Thymus (tissue), 11 donors: ENCODE measurements at regions not wholly inside any gene's neighbourhood (a gene's known extent, or its start where the extent isn't known, plus 50 kb on each side); places are given as distances from the start of the nearest gene placed in this dataset.
"Not testable (repeated sequence)": the region's sequence is repeated elsewhere in the genome, so short reads cannot be mapped to it uniquely, and the experiment has no call there.

Source experiments
- DNase-seq, 9 donors: peaks; one replicate each; pipeline ENCODE4 v3.0.0-alpha.2; 2013; ENCODE audit warnings: low spot score in 9 of 9, low read depth in 6 of 9, missing footprints in 1 of 9
- H3K27ac ChIP-seq, 2 donors: one replicate each; pipeline ENCODE4 v1.5.1; 2013; ENCODE audit warnings: control low read depth in 1 of 2, low read depth in 1 of 2, low read length in 1 of 2, mild to moderate bottlenecking in 1 of 2, moderate library complexity in 1 of 2
- H3K27me3 ChIP-seq, 2 donors: one replicate each; pipeline ENCODE4 v1.5.1; 2013; ENCODE audit warnings: low read length in 1 of 2; ENCODE audit not compliant: control insufficient read depth in 2 of 2, insufficient read depth in 1 of 2
- H3K36me3 ChIP-seq, 2 donors: one replicate each; pipeline ENCODE4 v1.5.1; 2013; ENCODE audit warnings: low read length in 1 of 2, mild to moderate bottlenecking in 1 of 2, moderate library complexity in 1 of 2; ENCODE audit not compliant: control insufficient read depth in 2 of 2, insufficient read depth in 2 of 2
- H3K4me1 ChIP-seq, 2 donors: one replicate each; pipeline ENCODE4 v1.5.1; 2013; ENCODE audit warnings: low read length in 2 of 2; ENCODE audit not compliant: control insufficient read depth in 2 of 2, insufficient read depth in 2 of 2
- H3K4me3 ChIP-seq, 2 donors: one replicate each; pipeline ENCODE4 v1.5.1; 2013; ENCODE audit warnings: low read length in 2 of 2, control low read depth in 1 of 2, mild to moderate bottlenecking in 1 of 2
- H3K9me3 ChIP-seq, 2 donors: one replicate each; pipeline ENCODE4 v1.5.1; 2013; ENCODE audit warnings: low read length in 1 of 2, mild to moderate bottlenecking in 1 of 2; ENCODE audit not compliant: control insufficient read depth in 2 of 2, insufficient read depth in 1 of 2
- WGBS: extraction: QIAGEN DNeasy Blood & Tissue Kit; methylation state at CpG from one replicate; pipeline ENCODE4 v1.1.7; 2013; 5-methylcytosine and 5-hydroxymethylcytosine counted together
- donor health status: healthy.

DNA sequence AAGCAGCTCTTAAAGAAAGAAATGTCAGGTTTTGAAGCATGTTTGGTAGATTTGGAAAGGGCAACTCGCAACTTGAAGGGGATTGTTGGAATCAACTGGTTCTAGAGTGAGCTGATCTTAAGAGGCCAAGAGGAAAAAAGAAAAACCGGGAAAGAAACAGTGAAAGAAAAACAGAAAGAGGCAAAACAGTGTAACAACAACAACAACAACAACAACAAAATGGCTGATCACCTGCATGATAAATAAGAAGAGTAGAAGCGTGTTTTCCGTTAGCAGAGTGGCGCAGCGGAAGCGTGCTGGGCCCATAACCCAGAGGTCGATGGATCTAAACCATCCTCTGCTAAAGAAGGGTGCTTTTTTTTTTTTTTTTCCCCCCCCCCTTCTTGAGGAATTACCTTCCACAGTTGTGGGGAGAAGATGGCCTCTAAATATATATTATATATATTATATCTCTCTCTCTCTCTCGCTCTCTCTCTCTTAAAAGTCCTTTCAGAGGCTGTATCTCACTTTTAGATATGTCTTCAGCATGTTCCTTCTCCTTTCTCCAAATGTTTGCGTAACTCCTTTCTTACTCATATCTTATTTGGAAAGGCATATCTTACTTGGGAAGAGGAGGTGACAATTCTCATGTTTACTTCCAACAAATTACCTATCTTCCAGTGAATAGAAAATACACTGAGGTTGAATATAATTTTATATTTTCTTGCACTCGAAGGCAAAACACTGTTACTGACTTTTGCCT lies 134.4 kb downstream of the OR2B2 start:
- 94% methylated on average over 11 of the region's 11 CpGs for WGBS
- no peaks in the 10 kb centered on the region for H3K9me3 ChIP-seq
- H3K36me3 ChIP-seq, result no peaks in the 10 kb centered on the region
- peaks cover 0 to 2% of the 10 kb centered on the region in 2 donors for H3K4me1 ChIP-seq
- H3K27ac ChIP-seq, result no peak overlapping the region
- H3K27me3 ChIP-seq, result peaks cover 0 to 12% of the 10 kb centered on the region in 2 donors
- DNase-seq, result no peak
- H3K4me3 ChIP-seq, result no peak overlapping the region

DNA sequence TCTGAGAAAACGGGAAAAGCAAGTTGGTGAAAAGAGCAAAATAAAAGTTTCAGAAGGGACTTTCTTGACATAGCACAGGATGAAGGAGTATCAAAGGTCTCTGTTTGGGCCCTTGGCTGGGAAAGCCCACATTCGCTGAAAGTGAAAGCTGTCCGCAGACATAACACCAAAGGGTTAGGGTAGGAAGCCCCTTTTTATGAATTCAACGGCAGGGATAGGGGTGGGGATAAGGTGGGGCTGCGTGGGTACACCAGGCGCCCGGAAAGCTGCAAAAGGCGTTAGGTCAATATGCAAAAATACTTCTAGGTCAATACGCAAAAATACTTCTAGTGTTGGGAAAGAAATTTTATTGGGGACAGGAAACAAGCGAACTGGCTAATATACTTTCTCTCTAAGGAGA lies 135.1 kb downstream of the OR2B2 start:
- Histone ChIP-seq H3K4me1 (peaks cover 0 to 7% of the 10 kb centered on the region in 2 donors), H3K27me3 (peaks cover 0 to 15% of the 10 kb centered on the region in 2 donors), H3K27ac (no peak overlapping the region), H3K9me3 (no peaks in the 10 kb centered on the region), H3K4me3 (no peak overlapping the region), H3K36me3 (no peaks in the 10 kb centered on the region)
- DNase-seq, result no peak
- 95% methylated on average over 10 of the region's 10 CpGs for WGBS

DNA sequence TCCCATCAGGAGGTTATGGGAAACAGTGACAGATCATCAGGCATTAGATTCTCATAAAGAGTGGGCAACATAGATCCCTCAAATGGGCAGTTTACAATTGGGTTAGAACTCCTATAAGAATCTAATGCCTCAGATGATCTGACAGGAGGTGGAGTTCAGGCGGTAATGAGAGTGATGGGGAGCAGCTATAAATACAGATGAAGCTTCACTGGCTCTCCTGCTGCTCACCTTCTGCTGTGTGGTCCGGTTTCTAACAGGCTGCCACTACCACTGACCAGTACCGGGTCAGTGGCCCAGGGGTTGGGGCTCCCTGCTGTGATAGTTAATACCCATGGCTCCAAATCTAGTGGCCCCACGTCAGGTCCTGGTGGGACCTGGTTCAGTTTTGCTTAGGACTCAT lies 135.7 kb downstream of the OR2B2 start:
- no peak for DNase-seq
- no peak overlapping the region for H3K27ac ChIP-seq

DNA sequence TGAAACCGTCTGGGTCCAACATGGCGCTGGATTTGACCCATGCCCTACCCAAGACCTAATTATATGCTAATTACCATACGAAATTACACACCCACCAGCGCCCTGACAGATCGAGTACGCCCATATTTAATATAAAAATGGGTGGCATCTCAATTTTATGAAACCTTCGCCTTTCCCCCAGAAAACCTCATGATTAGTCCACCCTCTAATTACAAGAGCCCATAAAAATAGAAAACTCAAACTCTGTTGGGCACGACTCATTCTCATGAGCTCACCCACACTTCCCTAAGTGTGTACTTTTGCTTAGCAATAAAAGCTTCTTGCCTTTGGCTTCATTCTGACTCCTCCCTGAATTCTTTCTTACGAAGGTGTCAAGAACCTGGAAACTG lies 136.4 kb downstream of the OR2B2 start:
- no peak overlapping the region for H3K27ac ChIP-seq
- H3K27me3 ChIP-seq, result peaks cover 0 to 23% of the 10 kb centered on the region in 2 donors
- peaks cover 0 to 11% of the 10 kb centered on the region in 2 donors for H3K4me1 ChIP-seq
- no peak for DNase-seq
- WGBS, result 95% methylated on average over 9 of the region's 9 CpGs
- H3K4me3 ChIP-seq, result no peak overlapping the region
- H3K36me3 ChIP-seq, result no peaks in the 10 kb centered on the region
- no peaks in the 10 kb centered on the region for H3K9me3 ChIP-seq

More for the DNA sequence above, 135.7 kb downstream of the OR2B2 start:
- Histone ChIP-seq H3K4me3 (no peak overlapping the region), H3K36me3 (no peaks in the 10 kb centered on the region), H3K4me1 (peaks cover 0 to 11% of the 10 kb centered on the region in 2 donors), H3K9me3 (no peaks in the 10 kb centered on the region), H3K27me3 (peaks cover 0 to 17% of the 10 kb centered on the region in 2 donors)
- 97% methylated on average over 4 of the region's 4 CpGs for WGBS

DNA sequence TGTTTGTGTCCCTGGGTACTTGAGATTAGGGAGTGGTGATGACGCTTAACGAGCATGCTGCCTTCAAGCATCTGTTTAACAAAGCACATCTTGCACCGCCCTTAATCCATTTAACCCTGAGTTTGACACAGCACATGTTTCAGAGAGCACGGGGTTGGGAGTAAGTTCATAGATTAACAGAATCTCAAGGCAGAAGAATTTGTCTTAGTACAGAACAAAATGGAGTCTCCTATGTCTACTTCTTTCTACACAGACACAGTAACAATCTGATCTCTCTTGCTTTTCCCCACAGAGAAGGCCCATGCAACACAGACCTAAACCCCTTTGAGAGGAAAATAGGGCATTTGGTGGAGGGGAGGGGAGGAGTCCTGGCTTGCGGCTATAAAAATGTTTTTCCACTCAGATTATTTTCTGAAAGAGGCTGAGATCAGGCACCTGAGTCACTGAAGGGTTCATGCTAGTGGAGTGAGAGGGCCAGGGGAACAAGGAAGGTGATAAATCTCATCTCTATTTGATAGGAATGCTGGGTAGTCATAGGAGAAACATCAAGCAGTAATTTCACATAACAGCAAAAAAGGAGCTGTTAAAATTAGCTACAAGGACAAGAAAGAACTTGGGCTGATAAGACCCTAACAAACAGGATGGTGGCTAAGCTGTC lies 136.9 kb downstream of the OR2B2 start:
- WGBS, result 94% methylated on average over 5 of the region's 5 CpGs
- not testable (repeated sequence) for DNase-seq, H3K27ac ChIP-seq, H3K36me3 ChIP-seq, H3K9me3 ChIP-seq, H3K4me3 ChIP-seq
- Histone ChIP-seq H3K4me1 (peaks cover 0 to 11% of the 10 kb centered on the region in 2 donors), H3K27me3 (peaks cover 0 to 27% of the 10 kb centered on the region in 2 donors)

DNA sequence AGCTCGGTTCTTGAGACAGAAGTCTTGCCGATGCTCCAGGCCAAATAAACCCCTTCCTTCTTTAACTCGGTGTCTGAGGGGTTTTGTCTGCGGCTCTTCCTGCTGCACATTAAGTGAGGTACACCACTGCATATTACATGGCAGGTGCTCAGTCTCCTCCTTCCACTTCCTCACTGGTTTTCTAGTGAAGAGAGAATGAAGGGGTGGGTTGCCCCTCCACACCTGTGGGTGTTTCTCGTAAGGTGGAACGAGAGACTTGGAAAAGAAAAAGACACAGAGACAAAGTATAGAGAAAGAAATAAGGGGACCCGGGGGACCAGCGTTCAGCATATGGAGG lies 138.0 kb downstream of the OR2B2 start:
- H3K27me3 ChIP-seq, result peaks cover 0 to 31% of the 10 kb centered on the region in 2 donors
- H3K9me3 ChIP-seq, H3K36me3 ChIP-seq, H3K4me3 ChIP-seq, DNase-seq, H3K27ac ChIP-seq: not testable (repeated sequence)
- H3K4me1 ChIP-seq, result peaks cover 0 to 11% of the 10 kb centered on the region in 2 donors
- WGBS, result 73% methylated on average over 8 of the region's 8 CpGs

DNA sequence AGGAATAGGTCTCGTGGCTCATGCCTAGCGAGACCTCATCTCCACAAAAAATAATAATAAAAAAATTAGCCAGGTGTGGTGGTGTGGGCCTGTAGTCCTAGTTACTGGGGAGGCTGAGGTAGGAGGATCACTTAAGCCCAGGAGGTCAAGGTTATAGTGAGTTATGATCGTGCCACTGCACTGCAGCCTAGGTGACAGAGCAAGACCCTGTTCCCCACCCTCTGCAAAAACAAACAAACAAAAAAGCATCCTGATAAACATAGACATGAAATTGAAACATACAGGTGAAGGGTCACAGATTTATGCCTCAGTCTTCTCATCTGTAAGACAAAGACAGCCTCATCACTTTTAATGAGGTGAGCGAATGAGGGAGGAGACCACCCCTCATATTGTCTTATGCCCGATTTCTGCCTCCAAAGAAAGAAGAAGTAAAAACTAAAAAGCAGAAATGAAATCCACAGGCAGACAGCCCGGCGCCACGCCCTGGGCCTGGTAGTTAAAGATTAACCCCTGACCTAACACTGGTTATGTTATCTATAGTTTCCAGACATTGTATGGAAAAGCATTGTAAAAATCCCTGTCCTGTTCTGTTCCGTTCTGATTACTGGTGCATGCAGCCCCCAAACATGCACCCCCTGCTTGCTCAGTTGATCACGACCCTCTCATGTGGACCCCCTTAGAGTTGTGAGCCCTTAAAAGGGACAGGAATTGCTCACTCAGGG lies 138.5 kb downstream of the OR2B2 start:
- DNase-seq, H3K27ac ChIP-seq: not testable (repeated sequence)

DNA sequence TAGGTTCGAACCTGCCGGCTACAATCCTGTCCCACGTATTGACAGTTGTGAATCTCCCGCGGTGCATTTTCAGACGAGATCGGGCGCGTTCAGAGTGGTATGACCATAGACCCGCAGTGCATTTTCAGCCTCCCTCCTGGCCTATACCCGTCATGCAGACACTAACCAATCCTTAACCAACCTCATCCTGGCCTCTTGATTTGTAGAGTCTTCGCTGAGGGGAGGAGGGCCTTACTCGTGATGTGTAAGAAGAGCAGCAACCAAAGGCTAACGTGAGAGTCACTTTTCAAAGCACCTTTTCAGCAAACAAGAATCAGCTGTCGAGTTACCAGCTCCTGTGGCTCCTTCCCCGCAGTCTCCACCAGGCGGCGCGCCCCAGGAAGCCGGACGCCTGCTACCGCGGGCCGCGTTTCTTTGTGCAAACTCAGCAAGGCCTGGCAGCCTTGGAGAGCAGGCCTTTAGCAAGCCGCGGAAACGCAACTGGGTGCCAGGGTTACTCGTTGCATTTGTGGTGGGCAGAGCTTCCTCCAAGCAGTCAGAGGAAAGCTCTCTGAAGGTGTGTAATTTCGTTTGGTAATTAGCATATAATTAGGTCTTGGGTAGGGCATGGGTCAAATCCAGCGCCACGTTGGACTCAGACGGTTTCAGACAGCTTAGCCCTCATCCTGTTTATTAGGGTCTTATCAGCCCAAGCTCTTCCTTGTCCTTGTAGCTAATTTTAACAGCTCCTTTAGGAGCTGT lies 139.8 kb downstream of the OR2B2 start:
- Histone ChIP-seq H3K9me3 (no peaks in the 10 kb centered on the region), H3K27ac (no peak overlapping the region)

More for the DNA sequence above, 138.5 kb downstream of the OR2B2 start:
- Histone ChIP-seq H3K4me1 (peaks cover 0 to 11% of the 10 kb centered on the region in 2 donors), H3K27me3 (peaks cover 0 to 31% of the 10 kb centered on the region in 2 donors)
- H3K9me3 ChIP-seq, H3K36me3 ChIP-seq, H3K4me3 ChIP-seq: not testable (repeated sequence)
- WGBS, result 67% methylated on average over 10 of the region's 10 CpGs

More for the DNA sequence above, 139.8 kb downstream of the OR2B2 start:
- Histone ChIP-seq H3K4me3 (no peak overlapping the region), H3K36me3 (no peaks in the 10 kb centered on the region), H3K4me1 (peaks cover 0 to 11% of the 10 kb centered on the region in 2 donors), H3K27me3 (peaks cover 0 to 29% of the 10 kb centered on the region in 2 donors)
- DNase-seq, result peak in 6 of 9 donors; percentile 71 to 91 (median 80)
- 30% methylated on average over 33 of the region's 33 CpGs for WGBS
